Uterus (tissue), 2 donors: ENCODE measurements at regions not wholly inside any gene's neighbourhood (a gene's known extent, or its start where the extent isn't known, plus 50 kb on each side); places are given as distances from the start of the nearest gene placed in this dataset.

Experiments used
- POLR2A ChIP-seq, 2 donors: fragments of 450-650 bp; IDR thresholded peaks; one replicate each; pipeline ENCODE4 v1.6.1; 2016; ENCODE audit warnings: antibody characterized with exemption in 2 of 2, mild to moderate bottlenecking in 1 of 2, moderate library complexity in 1 of 2
- TF ChIP-seq, protein P1 (sequence below), 4 experiments: fragments of 200-600 bp in 2 of 4; fragments of 450-650 bp in 2 of 4; sonication (generic) in 2 of 4; IDR thresholded peaks; one replicate each; pipeline ENCODE4 v1.5.1; 2016 to 2019; ENCODE audit warnings: antibody characterized with exemption in 4 of 4, mild to moderate bottlenecking in 2 of 4, moderate library complexity in 1 of 4

GRCh38 chr15:66881173-66881905 lies 179.3 kb downstream of the SMAD6 start:
- no peak for TF ChIP-seq POLR2A (IDR thresholded peaks at IDR 0.05)
- TF ChIP-seq, protein P1, sequence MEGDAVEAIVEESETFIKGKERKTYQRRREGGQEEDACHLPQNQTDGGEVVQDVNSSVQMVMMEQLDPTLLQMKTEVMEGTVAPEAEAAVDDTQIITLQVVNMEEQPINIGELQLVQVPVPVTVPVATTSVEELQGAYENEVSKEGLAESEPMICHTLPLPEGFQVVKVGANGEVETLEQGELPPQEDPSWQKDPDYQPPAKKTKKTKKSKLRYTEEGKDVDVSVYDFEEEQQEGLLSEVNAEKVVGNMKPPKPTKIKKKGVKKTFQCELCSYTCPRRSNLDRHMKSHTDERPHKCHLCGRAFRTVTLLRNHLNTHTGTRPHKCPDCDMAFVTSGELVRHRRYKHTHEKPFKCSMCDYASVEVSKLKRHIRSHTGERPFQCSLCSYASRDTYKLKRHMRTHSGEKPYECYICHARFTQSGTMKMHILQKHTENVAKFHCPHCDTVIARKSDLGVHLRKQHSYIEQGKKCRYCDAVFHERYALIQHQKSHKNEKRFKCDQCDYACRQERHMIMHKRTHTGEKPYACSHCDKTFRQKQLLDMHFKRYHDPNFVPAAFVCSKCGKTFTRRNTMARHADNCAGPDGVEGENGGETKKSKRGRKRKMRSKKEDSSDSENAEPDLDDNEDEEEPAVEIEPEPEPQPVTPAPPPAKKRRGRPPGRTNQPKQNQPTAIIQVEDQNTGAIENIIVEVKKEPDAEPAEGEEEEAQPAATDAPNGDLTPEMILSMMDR (IDR thresholded peaks at IDR 0.05), result no peak
